Testis (tissue), 2 donors: ENCODE measurements at regions not wholly inside any gene's neighbourhood (a gene's known extent, or its start where the extent isn't known, plus 50 kb on each side); places are given as distances from the start of the nearest gene placed in this dataset.

ENCODE experiments used
- CTCF ChIP-seq, 3 experiments: fragments of 450-650 bp in 2 of 3; fragments of 200-600 bp in 1 of 3; sonication (generic) in 1 of 3; IDR thresholded peaks; one replicate each; pipeline ENCODE4 v1.5.1; 2016 to 2019; ENCODE audit warnings: antibody characterized with exemption in 3 of 3, mild to moderate bottlenecking in 2 of 3, moderate library complexity in 1 of 3
- POLR2A ChIP-seq: fragments of 450-650 bp; IDR thresholded peaks from one replicate; pipeline ENCODE4 v1.6.1; 2017; ENCODE audit warnings: antibody characterized with exemption, mild to moderate bottlenecking, moderate library complexity

GRCh38 chr2:71903841-71904240 lies 243.8 kb downstream of the CYP26B1 start:
- no peak for TF ChIP-seq CTCF (IDR thresholded peaks at IDR 0.05)
- no peak for TF ChIP-seq POLR2A
